ENCODE measurements at regions not wholly inside any gene's neighbourhood (a gene's known extent, or its start where the extent isn't known, plus 50 kb on each side); places are given as distances from the start of the nearest gene placed in this dataset.

- TF ChIP-seq TCF7 (IDR thresholded peaks at IDR 0.05; ENCODE audit: borderline replicate concordance), result no peak
Observed at GRCh38 chr2:13018490-13018889, 301.8 kb downstream of the TRIB2 start (continued).

GRCh38 chr2:13019781-13020180 lies 303.0 kb downstream of the TRIB2 start:
- no peak overlapping the region for H3K4me2 ChIP-seq (ENCODE audit: insufficient read depth, low read length)
- no peak for TF ChIP-seq HDGF (IDR thresholded peaks at IDR 0.05)
- no peak for TF ChIP-seq IRF9 (tag; IDR thresholded peaks at IDR 0.05)
- TF ChIP-seq GMEB1 (CRISPR knock-in tag; IDR thresholded peaks at IDR 0.05), result no peak
- no peak overlapping the region for H3K27ac ChIP-seq (ENCODE audit: extremely low read depth, low read depth, low read length)
- ATAC-seq (no peak), DNase-seq (ENCODE audit: extremely low read depth in 1 of 4, low spot score in 3 of 4) (no peak), FAIRE-seq (no peak)
- H3K4me1 ChIP-seq (replicated peaks in 1 of 2; ENCODE audit: control insufficient read depth in 2 of 2, insufficient read depth in 2 of 2, low read length in 2 of 2), result peaks cover 4 to 25% of the 10 kb centered on the region in 2 experiments; a peak in 4 of 5 replicates
- H3K9ac ChIP-seq (ENCODE audit: insufficient read depth in 1 of 2, low read depth in 2 of 2, low read length in 2 of 2), result no peak overlapping the region
- H3K27me3 ChIP-seq (ENCODE audit: control insufficient read depth in 2 of 2, insufficient read depth in 2 of 2, low read length in 2 of 2), result no peaks in the 10 kb centered on the region
- in situ Hi-C loops (cut with MboI), result loop anchor here (25.0 kb wide), 1 partner anchor 282 kb away; no protein-coding TSS in a partner anchor
- intact Hi-C loops (cut with micrococcal nuclease), result no loop called here
- H3K9me1 ChIP-seq (ENCODE audit: control insufficient read depth, insufficient read depth, low read length), result no peaks in the 10 kb centered on the region
- ChIA-PET CTCF (ENCODE audit: low intra/inter-chr PET ratio) (no interaction called here), POLR2A (no interaction called here)
- no peaks in the 10 kb centered on the region for H4K20me1 ChIP-seq (replicated peaks; ENCODE audit: control insufficient read depth, insufficient read depth, low read length)
- no peak overlapping the region for H2AFZ ChIP-seq (ENCODE audit: low read depth, low read length)
- H3K79me2 ChIP-seq (ENCODE audit: control insufficient read depth, insufficient read depth, low read length), result no peaks in the 10 kb centered on the region
- H3K36me3 ChIP-seq (ENCODE audit: control insufficient read depth, insufficient read depth, low read length), result no peaks in the 10 kb centered on the region
- no TSS peak for BruUV-seq (replicated peaks)
- 87% methylated on average over 3 of the region's 3 CpGs for WGBS (ENCODE audit: insufficient coverage, low coverage, missing lambda C conversion rate)
- no peak overlapping the region for H3K4me3 ChIP-seq
- no peaks in the 10 kb centered on the region for H3K9me3 ChIP-seq (replicated peaks; ENCODE audit: control insufficient read depth, insufficient read depth, low read depth, low read length)
